HG03045 (cell line): ENCODE measurements at regions not wholly inside any gene's neighbourhood (a gene's known extent, or its start where the extent isn't known, plus 50 kb on each side); places are given as distances from the start of the nearest gene placed in this dataset.
"Not testable (repeated sequence)": the region's sequence is repeated elsewhere in the genome, so short reads cannot be mapped to it uniquely, and the experiment has no call there.

Experiments
- ATAC-seq: cut with Tn5 transposase; IDR thresholded peaks from one replicate; pipeline ENCODE4 v1.9.1; 2021; ENCODE audit warnings: mild to moderate bottlenecking, moderate library complexity; ENCODE audit not compliant: unreplicated experiment

GRCh38 chr16:29087673-29088072, 102.8 kb downstream of the LAT start:
- ATAC-seq = not testable (repeated sequence)

GRCh38 chr16:29081829-29082639, 97.2 kb downstream of the LAT start:
- ATAC-seq = not testable (repeated sequence)

GRCh38 chr16:29074554-29075402, 89.9 kb downstream of the LAT start:
- peak; percentile 89 for ATAC-seq

GRCh38 chr16:29062235-29062634, 77.4 kb downstream of the LAT start:
- ATAC-seq = not testable (repeated sequence)

GRCh38 chr16:29061467-29061921, 76.6 kb downstream of the LAT start:
- not testable (repeated sequence) for ATAC-seq

- not testable (repeated sequence) for ATAC-seq
Observed at GRCh38 chr16:29060022-29060810, 75.4 kb downstream of the LAT start.

GRCh38 chr16:29059575-29059974, 74.7 kb downstream of the LAT start:
- ATAC-seq = not testable (repeated sequence)
